Spleen (tissue), 7 donors: ENCODE measurements at regions not wholly inside any gene's neighbourhood (a gene's known extent, or its start where the extent isn't known, plus 50 kb on each side); places are given as distances from the start of the nearest gene placed in this dataset.

Source experiments
- CTCF ChIP-seq, 11 experiments: fragments of 200-600 bp in 7 of 11; fragments of 450-650 bp in 4 of 11; sonication (generic) in 4 of 11; IDR thresholded peaks in 8 of 11; conservative IDR thresholded peaks in 3 of 11; 1 replicate in 7 of 11; 2 replicates in 4 of 11; pipeline versions ENCODE4 v1.4.0 to v1.8.0; 2016 to 2021; ENCODE audit warnings: antibody characterized with exemption in 11 of 11, inconsistent platforms in 4 of 11, mild to moderate bottlenecking in 1 of 11
- POLR2A ChIP-seq, 3 donors: fragments of 450-650 bp; IDR thresholded peaks; one replicate each; pipeline ENCODE4 v1.5.1; 2017; ENCODE audit warnings: antibody characterized with exemption in 3 of 3, mild to moderate bottlenecking in 1 of 3
- donor health status: DM: no; HTN: no; CAD: no; lungs with moderate emphysema.
- donor health status: DM: no; HTN: no; CAD: no.
- donor health status: DM: no; HTN: no; CAD: no.

DNA sequence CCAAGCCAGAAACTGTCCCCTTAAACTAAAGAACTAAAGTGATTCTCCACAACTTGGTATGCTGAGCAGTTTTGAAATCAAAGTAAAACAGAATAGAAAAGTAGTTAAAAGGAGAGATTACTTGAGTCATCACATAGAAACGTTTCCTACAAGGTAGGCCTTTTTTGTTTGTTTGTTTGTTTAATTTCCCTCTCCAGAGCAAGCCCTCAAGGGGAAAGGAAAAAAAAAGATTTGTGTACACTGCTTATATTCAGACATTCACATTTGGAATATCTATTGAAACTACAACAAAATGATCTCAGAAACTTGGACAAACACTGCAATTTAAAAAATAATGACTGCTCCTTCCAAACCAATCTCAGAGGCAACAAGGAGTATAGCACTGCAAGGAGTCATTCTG lies 304.7 kb upstream of the NREP start:
- TF ChIP-seq CTCF (IDR thresholded peaks at IDR 0.05 in 8 of 11, conservative IDR thresholded peaks at IDR 0.05 in 3 of 11) (no peak), POLR2A (IDR thresholded peaks at IDR 0.05) (no peak)
